ENCODE measurements at regions not wholly inside any gene's neighbourhood (a gene's known extent, or its start where the extent isn't known, plus 50 kb on each side); places are given as distances from the start of the nearest gene placed in this dataset.

DNA sequence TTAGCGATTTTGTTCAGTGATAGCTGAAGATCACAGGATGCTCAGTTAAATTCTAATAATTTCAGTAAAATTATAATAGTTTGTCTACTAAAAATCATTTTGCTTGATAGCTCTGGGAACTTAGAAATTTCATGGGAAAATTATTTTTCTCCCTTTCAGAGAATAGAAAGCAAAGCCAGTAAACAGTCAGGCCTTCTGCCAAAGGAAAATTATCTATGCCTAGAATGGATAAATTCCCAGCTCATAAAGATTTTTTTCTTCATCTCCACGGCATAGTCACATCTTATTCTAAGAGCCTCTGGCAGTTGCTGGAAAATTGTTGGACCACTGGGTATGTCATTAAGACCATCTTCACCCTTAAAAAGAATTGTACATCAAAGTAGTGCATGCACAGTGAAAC lies 169.6 kb upstream of the ANO3 start:
- DNase-seq (ENCODE audit: low read depth) = no peak

- no peak for DNase-seq (ENCODE audit: low read depth)
Observed at GRCh38 chr11:26186389-26186788, 145.5 kb upstream of the ANO3 start.

DNA sequence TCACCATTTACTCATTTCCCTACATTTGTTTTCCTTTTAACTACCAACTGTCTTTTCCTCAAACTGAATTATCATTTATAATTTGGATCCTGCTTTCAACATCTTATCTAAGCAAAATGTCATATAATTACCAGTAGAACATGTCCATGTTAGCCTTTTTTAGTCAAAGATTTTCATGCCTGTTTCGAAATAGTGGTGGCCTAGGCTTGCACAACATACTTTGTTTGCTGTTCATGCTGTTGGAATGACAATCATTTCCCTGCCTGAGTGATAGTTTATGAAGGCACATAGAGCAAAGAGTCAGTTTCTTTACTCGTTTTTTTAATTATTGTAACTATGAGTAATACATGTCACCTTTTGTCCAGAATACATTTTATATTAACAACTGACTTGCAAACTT lies 144.3 kb upstream of the ANO3 start:
- DNase-seq (ENCODE audit: low read depth) = peak; percentile 61

DNA sequence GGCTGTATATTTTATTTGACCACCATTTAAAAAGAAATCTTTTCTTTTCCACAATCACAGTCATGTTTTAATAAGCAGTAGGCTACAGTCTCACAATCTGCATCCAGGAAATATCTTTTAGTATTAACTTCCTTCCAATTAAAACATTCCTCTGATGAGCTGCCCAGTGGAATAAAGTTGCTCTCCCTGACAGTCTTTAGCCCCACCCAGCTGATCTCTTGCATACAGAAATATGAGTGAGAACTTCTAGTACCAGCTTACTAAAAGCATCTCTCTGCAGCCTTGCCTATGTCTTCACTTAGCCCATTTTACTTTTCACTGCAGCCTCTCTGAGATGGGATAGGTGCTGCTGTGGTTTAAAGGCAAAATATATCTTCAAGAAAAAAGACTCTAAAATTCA lies 143.4 kb upstream of the ANO3 start:
- no peak for DNase-seq (ENCODE audit: low read depth)

- DNase-seq (ENCODE audit: low read depth) = no peak
Observed at GRCh38 chr11:26191193-26191592, 140.7 kb upstream of the ANO3 start.

GRCh38 chr11:26193694-26194365 lies 138.1 kb upstream of the ANO3 start:
- DNase-seq (ENCODE audit: low read depth) = no peak

GRCh38 chr11:26194881-26195280 lies 137.0 kb upstream of the ANO3 start:
- DNase-seq (ENCODE audit: low read depth) = no peak

GRCh38 chr11:26198532-26199096 lies 133.3 kb upstream of the ANO3 start:
- DNase-seq (ENCODE audit: low read depth) = no peak

DNA sequence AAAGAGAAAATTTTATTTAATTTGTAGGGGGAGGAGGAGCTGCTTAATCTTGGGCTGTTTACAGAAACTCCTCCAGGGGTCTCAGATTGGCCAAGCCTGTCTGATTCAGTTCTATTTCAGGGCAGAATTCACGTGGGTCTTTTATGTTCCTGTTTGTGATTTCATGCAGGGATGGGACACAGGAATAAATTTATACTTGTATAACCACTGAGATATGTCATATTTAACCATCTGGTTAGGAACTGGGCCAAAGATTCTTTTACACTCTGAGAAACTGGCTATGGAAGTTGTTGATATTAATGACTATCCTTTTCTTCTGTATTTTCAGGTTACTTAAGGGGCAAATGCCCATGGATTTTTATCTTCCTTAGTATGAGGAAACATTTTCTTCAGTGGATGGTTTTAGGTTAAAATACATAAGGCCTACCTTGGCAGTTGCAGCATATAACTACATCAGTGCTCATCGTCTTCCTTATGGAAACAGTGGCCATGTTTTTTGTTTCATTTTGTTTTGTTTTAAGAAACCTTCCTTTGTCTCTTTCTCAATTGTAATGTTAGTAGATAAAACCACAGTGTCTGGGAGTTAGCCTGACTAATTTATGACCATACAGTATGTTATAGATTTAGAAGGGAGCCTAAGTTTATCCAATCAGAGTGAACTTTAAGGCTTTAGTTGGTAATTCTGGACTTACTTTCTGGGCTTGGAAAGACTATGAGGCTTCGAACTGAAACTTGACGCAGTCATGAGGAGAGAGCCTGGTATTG lies 132.4 kb upstream of the ANO3 start:
- DNase-seq (ENCODE audit: low read depth) = peak; percentile 2

- peak; percentile 81 for DNase-seq (ENCODE audit: low read depth)
Observed at GRCh38 chr11:26201411-26201810, 130.5 kb upstream of the ANO3 start.

- no peak for DNase-seq (ENCODE audit: low read depth)
Observed at GRCh38 chr11:26202754-26203153, 129.2 kb upstream of the ANO3 start.

DNA sequence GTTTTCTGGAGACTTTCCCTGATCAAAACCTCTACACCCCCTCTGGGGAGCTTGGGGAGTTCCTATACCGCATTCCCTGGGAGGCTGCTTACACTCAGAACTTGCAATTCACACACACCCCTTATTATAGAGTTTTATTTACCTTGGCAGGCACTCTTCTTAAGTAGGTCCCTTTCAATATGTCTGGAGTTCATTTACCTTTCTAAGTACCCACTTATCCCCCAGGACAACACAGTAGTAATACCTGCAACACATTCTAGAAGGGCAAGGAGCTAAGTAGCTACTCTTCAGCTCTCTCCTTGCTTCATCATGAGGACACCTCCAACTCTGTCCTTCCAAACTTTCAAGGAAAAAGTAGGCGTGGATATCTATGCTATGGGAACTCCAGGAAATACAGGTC lies 127.8 kb upstream of the ANO3 start:
- no peak for DNase-seq (ENCODE audit: low read depth)

DNA sequence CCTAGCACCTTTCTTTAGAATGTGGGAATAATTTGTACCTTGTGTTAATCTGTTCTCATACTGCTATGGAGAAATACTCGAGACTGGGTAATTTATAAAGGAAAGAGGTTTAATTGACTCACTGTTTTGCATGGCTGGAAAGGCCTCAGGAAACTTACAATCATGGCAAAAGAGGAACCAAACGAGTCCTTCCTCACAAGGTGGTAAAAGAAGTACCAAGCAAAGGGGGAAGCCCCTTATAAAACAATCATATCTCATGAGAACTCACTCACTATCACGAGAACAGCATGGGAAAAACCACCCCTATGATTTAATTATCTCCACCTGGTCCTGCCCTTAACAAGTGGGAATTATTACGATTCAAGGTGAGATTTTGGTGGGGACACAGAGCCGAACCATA lies 127.1 kb upstream of the ANO3 start:
- DNase-seq (ENCODE audit: low read depth) = no peak

DNA sequence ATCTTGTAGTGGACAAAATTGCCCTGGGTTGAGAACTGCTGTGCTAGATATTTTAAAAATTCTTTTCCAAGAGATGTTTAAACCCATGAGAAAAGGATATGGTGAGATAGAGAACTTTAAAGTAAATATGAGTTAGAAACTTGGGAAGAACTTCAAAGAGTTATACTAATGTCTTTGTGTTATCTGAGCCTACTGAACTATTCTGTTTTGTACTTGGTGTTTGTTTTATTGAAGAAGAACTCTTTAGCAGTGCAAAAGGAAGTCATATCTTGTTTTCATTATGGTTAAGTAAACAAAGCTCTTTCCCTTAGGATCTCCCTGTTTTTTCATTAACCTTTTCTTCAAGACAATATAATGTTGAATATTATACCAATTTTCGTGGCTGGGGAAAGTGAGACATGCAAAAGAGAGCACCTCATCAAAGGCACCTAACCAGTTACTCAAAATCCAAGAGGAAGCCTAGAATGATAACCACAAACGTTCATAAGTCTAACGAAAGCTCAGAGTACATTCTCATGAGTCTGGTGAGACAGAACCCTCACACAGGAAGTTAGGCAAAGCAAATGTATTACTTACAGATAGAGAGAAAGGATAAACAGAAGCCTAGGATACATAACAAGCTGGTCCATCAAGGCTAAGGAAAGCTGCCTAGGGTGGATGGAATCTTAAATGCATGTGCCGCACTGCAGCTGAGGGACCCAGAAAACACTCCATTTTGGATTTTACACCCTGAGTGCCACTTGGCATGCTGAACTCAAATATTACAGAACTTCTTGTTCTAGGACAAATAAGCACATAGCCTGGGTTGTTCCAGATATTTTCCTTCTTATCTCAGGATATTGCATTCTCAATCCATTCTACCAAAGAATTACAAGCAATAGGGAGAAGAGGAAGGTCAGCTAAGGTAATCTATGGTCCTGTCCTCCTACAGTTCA lies 112.5 kb upstream of the ANO3 start:
- no peak for DNase-seq (ENCODE audit: low read depth)

DNA sequence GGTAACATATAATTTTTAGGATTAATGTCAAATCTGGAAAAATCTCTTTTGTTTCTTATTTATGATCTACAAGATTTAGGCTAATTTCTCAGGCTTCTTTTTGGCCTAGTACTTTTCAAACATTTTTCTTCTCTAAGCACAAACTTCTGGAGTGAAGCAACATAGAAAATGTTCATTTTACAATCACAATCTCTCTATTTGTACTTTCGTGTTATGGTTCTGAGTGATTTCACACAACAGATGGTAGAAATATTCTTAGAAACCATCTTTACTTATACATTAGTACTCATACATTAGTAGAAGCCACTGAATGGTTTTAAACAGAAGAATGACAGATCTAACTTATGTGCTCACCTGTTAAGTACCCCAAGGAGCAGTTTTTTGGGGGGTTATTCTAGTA lies 106.3 kb upstream of the ANO3 start:
- DNase-seq (ENCODE audit: low read depth) = no peak

GRCh38 chr11:26227301-26227746 lies 104.6 kb upstream of the ANO3 start:
- peak; percentile 91 for DNase-seq (ENCODE audit: low read depth)

DNA sequence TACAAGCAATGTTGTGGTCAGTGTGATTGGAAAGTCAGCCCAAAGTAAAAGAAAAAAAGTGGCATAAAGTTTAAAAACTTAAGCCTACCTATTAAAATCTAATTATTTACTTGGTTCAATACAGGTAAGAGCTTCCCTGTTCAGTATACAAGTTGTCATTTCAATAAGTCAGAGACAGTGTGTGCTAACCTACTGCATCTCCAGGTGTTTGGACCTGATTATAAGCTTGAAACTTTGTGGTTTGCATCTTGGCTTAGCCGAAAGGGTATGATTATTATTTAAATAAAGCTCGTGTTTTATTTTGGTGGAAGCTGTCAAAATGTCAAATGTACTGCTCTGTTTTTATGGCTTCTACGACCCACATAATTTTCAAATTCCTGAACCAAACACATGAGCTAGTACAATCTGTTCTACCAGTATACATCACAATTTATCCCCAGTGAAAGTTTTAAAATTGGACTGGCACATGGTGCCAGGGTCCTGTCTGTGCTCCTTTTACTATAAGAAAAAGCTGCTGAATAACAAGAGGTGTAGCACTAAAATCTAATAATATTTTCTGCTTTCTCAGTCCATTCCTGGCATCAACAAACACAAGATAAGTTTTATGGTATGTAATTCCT lies 103.9 kb upstream of the ANO3 start:
- DNase-seq (ENCODE audit: low read depth) = no peak

GRCh38 chr11:26228778-26229177 lies 103.2 kb upstream of the ANO3 start:
- peak; percentile 73 for DNase-seq (ENCODE audit: low read depth)

- peak; percentile 91 for DNase-seq (ENCODE audit: low read depth)
Observed at GRCh38 chr11:26229257-26229656, 102.7 kb upstream of the ANO3 start.

DNA sequence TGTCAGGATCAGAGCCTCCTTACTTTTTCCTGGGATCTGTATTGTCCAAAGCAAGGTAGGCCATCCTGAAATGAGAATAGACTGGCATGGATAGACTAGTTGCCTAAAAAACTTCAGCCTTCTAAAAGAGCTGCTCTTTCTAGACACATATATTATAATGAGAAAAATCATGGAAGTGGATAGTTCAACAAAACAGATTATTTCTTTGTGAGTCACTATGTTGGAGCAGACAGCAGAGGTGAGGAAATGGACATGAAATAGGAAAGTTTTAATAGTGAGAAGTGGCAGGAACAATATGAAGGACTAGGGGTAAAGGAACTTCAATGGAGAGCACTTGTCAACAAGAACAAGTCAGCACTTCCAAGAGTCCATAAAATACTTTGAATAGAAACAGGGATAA lies 101.9 kb upstream of the ANO3 start:
- DNase-seq (ENCODE audit: low read depth) = peak; percentile 36

DNA sequence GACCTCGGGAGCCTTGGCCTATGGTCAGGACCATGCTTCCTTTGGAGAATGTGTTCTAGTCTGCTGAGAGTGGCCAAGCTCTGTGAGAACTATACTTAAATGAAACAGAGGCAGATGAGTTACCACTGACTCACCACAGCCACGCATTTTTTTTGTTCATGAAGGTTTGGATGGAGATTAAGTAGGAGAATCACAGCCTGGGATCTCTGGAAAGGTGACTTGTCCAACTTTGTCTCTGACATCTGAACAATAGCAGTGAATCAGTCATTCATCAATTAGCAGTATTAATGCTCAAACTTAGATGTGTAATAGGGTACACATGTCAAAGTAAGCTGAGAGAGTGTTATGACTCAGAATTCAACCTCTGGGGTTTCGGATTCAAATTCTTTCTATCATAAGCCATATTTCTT lies 100.7 kb upstream of the ANO3 start:
- peak; percentile 87 for DNase-seq (ENCODE audit: low read depth)

- peak; percentile 88 for DNase-seq (ENCODE audit: low read depth)
Observed at GRCh38 chr11:26234451-26234850, 97.5 kb upstream of the ANO3 start.

Measured in ELR (cell line).